K562 (cell line): ENCODE measurements at regions not wholly inside any gene's neighbourhood (a gene's known extent, or its start where the extent isn't known, plus 50 kb on each side); places are given as distances from the start of the nearest gene placed in this dataset.

ENCODE experiments used
- CXXC5 ChIP-seq: fragments of 250-450 bp; sonication (Bioruptor Pico); IDR thresholded peaks from 2 replicates; pipeline ENCODE4 v1.8.0; 2022; ENCODE audit warnings: inconsistent platforms, mild to moderate bottlenecking, moderate library complexity
- MCM2 ChIP-seq: fragments of 450-650 bp; IDR thresholded peaks from 2 replicates; pipeline ENCODE4 v1.6.1; 2017; ENCODE audit warnings: low read depth, mild to moderate bottlenecking
- TCF3 ChIP-seq: sonication (generic); formaldehyde crosslinking; IDR thresholded peaks from 2 replicates; pipeline ENCODE4 v1.4.0; 2020; ENCODE audit warnings: mild to moderate bottlenecking, missing genetic modification reagents
- TF ChIP-seq, protein P1 (sequence below), 2 experiments: fragments of 450-650 bp; formaldehyde crosslinking in 1 of 2; IDR thresholded peaks; 2 replicates each; pipeline versions ENCODE4 v1.4.0 to v1.6.1; 2014 to 2020; ENCODE audit warnings: mild to moderate bottlenecking in 2 of 2, borderline replicate concordance in 1 of 2, low read depth in 1 of 2
- TF ChIP-seq, protein P2 (sequence below): fragments of 450-650 bp; IDR thresholded peaks from 2 replicates; pipeline ENCODE4 v1.6.1; 2017; ENCODE audit warnings: antibody characterized with exemption, mild to moderate bottlenecking
- TF ChIP-seq, protein P3 (sequence below): sonication (generic); formaldehyde crosslinking; IDR thresholded peaks from 2 replicates; pipeline ENCODE4 v1.9.0; 2022; ENCODE audit warnings: mild to moderate bottlenecking, missing genetic modification reagents
- TF ChIP-seq, protein P4 (sequence below), 2 experiments: fragments of 250-450 bp in 1 of 2; fragments of 450-650 bp in 1 of 2; sonication (Bioruptor Pico) in 1 of 2; IDR thresholded peaks; 2 replicates each; pipeline versions ENCODE4 v1.6.1 to v1.8.0; 2016 to 2021; ENCODE audit warnings: mild to moderate bottlenecking in 2 of 2, moderate library complexity in 2 of 2, missing compliant biosample characterization in 1 of 2, missing genetic modification characterization in 1 of 2
- TF ChIP-seq, protein P5 (sequence below): sonication (generic); formaldehyde crosslinking; IDR thresholded peaks from 2 replicates; pipeline ENCODE4 v1.9.0; 2022; ENCODE audit warnings: mild to moderate bottlenecking, missing genetic modification reagents
- TF ChIP-seq, protein P6 (sequence below): fragments of 450-650 bp; IDR thresholded peaks from 2 replicates; pipeline ENCODE4 v1.6.1; 2017; ENCODE audit warnings: antibody characterized with exemption

DNA sequence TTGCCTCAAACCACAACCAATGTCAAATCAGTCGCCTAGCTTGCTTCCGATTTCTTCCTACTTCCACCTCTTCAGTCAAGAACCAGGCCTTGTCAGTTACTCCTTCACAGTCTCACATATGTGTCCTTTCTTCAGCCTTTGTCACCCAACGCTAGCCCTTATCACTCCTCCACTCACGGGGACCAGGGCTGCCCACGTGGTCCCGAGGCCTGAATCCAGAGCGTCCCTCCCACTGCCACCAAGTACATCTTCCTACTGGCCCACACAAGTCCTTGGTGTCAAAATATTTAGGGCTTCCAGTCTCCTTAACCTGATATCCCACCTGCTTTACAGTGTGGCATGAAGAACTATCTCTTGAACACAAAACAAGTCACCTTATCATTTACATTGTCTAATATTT is 119.1 kb upstream of the SPRED2 start (continued):
- TF ChIP-seq, protein P1, sequence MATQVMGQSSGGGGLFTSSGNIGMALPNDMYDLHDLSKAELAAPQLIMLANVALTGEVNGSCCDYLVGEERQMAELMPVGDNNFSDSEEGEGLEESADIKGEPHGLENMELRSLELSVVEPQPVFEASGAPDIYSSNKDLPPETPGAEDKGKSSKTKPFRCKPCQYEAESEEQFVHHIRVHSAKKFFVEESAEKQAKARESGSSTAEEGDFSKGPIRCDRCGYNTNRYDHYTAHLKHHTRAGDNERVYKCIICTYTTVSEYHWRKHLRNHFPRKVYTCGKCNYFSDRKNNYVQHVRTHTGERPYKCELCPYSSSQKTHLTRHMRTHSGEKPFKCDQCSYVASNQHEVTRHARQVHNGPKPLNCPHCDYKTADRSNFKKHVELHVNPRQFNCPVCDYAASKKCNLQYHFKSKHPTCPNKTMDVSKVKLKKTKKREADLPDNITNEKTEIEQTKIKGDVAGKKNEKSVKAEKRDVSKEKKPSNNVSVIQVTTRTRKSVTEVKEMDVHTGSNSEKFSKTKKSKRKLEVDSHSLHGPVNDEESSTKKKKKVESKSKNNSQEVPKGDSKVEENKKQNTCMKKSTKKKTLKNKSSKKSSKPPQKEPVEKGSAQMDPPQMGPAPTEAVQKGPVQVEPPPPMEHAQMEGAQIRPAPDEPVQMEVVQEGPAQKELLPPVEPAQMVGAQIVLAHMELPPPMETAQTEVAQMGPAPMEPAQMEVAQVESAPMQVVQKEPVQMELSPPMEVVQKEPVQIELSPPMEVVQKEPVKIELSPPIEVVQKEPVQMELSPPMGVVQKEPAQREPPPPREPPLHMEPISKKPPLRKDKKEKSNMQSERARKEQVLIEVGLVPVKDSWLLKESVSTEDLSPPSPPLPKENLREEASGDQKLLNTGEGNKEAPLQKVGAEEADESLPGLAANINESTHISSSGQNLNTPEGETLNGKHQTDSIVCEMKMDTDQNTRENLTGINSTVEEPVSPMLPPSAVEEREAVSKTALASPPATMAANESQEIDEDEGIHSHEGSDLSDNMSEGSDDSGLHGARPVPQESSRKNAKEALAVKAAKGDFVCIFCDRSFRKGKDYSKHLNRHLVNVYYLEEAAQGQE (IDR thresholded peaks at IDR 0.05; ENCODE audit: borderline replicate concordance): peak; percentile 19; the same call in 1 of the 2 replicates
- TF ChIP-seq, protein P1 (CRISPR knock-in tag; IDR thresholded peaks at IDR 0.05; ENCODE audit: low read depth): no peak
- TF ChIP-seq CXXC5 (CRISPR knock-in tag) (peak; percentile 29; the same call in 1 of the 2 replicates), TCF3 (CRISPR knock-in tag) (no peak), MCM2 (no peak)
- TF ChIP-seq, protein P2, sequence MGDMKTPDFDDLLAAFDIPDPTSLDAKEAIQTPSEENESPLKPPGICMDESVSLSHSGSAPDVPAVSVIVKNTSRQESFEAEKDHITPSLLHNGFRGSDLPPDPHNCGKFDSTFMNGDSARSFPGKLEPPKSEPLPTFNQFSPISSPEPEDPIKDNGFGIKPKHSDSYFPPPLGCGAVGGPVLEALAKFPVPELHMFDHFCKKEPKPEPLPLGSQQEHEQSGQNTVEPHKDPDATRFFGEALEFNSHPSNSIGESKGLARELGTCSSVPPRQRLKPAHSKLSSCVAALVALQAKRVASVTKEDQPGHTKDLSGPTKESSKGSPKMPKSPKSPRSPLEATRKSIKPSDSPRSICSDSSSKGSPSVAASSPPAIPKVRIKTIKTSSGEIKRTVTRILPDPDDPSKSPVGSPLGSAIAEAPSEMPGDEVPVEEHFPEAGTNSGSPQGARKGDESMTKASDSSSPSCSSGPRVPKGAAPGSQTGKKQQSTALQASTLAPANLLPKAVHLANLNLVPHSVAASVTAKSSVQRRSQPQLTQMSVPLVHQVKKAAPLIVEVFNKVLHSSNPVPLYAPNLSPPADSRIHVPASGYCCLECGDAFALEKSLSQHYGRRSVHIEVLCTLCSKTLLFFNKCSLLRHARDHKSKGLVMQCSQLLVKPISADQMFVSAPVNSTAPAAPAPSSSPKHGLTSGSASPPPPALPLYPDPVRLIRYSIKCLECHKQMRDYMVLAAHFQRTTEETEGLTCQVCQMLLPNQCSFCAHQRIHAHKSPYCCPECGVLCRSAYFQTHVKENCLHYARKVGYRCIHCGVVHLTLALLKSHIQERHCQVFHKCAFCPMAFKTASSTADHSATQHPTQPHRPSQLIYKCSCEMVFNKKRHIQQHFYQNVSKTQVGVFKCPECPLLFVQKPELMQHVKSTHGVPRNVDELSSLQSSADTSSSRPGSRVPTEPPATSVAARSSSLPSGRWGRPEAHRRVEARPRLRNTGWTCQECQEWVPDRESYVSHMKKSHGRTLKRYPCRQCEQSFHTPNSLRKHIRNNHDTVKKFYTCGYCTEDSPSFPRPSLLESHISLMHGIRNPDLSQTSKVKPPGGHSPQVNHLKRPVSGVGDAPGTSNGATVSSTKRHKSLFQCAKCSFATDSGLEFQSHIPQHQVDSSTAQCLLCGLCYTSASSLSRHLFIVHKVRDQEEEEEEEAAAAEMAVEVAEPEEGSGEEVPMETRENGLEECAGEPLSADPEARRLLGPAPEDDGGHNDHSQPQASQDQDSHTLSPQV: peak; percentile 54; the same call in 1 of the 2 replicates
- TF ChIP-seq, protein P3, sequence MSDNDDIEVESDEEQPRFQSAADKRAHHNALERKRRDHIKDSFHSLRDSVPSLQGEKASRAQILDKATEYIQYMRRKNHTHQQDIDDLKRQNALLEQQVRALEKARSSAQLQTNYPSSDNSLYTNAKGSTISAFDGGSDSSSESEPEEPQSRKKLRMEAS (CRISPR knock-in tag): 0 out of 2 replicates have a peak, but pooled peaks have one; percentile 33
- TF ChIP-seq, protein P4, sequence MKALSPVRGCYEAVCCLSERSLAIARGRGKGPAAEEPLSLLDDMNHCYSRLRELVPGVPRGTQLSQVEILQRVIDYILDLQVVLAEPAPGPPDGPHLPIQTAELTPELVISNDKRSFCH (CRISPR knock-in tag; IDR thresholded peaks at IDR 0.05): no peak
- TF ChIP-seq, protein P4 (tag; IDR thresholded peaks at IDR 0.05): no peak
- TF ChIP-seq, protein P5, sequence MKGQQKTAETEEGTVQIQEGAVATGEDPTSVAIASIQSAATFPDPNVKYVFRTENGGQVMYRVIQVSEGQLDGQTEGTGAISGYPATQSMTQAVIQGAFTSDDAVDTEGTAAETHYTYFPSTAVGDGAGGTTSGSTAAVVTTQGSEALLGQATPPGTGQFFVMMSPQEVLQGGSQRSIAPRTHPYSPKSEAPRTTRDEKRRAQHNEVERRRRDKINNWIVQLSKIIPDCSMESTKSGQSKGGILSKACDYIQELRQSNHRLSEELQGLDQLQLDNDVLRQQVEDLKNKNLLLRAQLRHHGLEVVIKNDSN (CRISPR knock-in tag): peak; percentile 83
- TF ChIP-seq, protein P6, sequence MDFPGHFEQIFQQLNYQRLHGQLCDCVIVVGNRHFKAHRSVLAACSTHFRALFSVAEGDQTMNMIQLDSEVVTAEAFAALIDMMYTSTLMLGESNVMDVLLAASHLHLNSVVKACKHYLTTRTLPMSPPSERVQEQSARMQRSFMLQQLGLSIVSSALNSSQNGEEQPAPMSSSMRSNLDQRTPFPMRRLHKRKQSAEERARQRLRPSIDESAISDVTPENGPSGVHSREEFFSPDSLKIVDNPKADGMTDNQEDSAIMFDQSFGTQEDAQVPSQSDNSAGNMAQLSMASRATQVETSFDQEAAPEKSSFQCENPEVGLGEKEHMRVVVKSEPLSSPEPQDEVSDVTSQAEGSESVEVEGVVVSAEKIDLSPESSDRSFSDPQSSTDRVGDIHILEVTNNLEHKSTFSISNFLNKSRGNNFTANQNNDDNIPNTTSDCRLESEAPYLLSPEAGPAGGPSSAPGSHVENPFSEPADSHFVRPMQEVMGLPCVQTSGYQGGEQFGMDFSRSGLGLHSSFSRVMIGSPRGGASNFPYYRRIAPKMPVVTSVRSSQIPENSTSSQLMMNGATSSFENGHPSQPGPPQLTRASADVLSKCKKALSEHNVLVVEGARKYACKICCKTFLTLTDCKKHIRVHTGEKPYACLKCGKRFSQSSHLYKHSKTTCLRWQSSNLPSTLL: no peak
- TF ChIP-seq, all 486 proteins: peak for 14
